Peyer's patch (tissue), 4 donors: ENCODE measurements at regions not wholly inside any gene's neighbourhood (a gene's known extent, or its start where the extent isn't known, plus 50 kb on each side); places are given as distances from the start of the nearest gene placed in this dataset.
"Not testable (repeated sequence)": the region's sequence is repeated elsewhere in the genome, so short reads cannot be mapped to it uniquely, and the experiment has no call there.

ENCODE experiments used
- POLR2A ChIP-seq, 2 donors: fragments of 450-650 bp; IDR thresholded peaks; one replicate each; pipeline ENCODE4 v1.5.1; 2017; ENCODE audit warnings: antibody characterized with exemption in 2 of 2, mild to moderate bottlenecking in 2 of 2, moderate library complexity in 2 of 2
- TF ChIP-seq, protein P1 (sequence below), 6 experiments: fragments of 450-650 bp in 4 of 6; fragments of 200-600 bp in 2 of 6; sonication (generic) in 1 of 6; IDR thresholded peaks; one replicate each; pipeline ENCODE4 v1.5.1; 2017 to 2019; ENCODE audit warnings: antibody characterized with exemption in 6 of 6, mild to moderate bottlenecking in 3 of 6, moderate library complexity in 1 of 6

- TF ChIP-seq, protein P1, sequence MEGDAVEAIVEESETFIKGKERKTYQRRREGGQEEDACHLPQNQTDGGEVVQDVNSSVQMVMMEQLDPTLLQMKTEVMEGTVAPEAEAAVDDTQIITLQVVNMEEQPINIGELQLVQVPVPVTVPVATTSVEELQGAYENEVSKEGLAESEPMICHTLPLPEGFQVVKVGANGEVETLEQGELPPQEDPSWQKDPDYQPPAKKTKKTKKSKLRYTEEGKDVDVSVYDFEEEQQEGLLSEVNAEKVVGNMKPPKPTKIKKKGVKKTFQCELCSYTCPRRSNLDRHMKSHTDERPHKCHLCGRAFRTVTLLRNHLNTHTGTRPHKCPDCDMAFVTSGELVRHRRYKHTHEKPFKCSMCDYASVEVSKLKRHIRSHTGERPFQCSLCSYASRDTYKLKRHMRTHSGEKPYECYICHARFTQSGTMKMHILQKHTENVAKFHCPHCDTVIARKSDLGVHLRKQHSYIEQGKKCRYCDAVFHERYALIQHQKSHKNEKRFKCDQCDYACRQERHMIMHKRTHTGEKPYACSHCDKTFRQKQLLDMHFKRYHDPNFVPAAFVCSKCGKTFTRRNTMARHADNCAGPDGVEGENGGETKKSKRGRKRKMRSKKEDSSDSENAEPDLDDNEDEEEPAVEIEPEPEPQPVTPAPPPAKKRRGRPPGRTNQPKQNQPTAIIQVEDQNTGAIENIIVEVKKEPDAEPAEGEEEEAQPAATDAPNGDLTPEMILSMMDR (IDR thresholded peaks at IDR 0.05), result not testable (repeated sequence)
- TF ChIP-seq POLR2A (IDR thresholded peaks at IDR 0.05), result not testable (repeated sequence)
Observed at GRCh38 chr4:84206226-84206625, 292.9 kb downstream of the NKX6-1 start.
